Renal cortical epithelial cell (primary cell): ENCODE measurements at regions not wholly inside any gene's neighbourhood (a gene's known extent, or its start where the extent isn't known, plus 50 kb on each side); places are given as distances from the start of the nearest gene placed in this dataset.
A peak's percentile ranks its signal among the peaks of the same experiment; 100 is the strongest.

Source experiments
- DNase-seq: peaks from one replicate; pipeline ENCODE4 v3.0.0-alpha.2; 2011; ENCODE audit warnings: low read depth

GRCh38 chr5:126354858-126355731 lies 68.1 kb upstream of the GRAMD2B start:
- DNase-seq, result no peak

GRCh38 chr5:126355940-126356339 lies 67.3 kb upstream of the GRAMD2B start:
- peak; percentile 36 for DNase-seq

DNA sequence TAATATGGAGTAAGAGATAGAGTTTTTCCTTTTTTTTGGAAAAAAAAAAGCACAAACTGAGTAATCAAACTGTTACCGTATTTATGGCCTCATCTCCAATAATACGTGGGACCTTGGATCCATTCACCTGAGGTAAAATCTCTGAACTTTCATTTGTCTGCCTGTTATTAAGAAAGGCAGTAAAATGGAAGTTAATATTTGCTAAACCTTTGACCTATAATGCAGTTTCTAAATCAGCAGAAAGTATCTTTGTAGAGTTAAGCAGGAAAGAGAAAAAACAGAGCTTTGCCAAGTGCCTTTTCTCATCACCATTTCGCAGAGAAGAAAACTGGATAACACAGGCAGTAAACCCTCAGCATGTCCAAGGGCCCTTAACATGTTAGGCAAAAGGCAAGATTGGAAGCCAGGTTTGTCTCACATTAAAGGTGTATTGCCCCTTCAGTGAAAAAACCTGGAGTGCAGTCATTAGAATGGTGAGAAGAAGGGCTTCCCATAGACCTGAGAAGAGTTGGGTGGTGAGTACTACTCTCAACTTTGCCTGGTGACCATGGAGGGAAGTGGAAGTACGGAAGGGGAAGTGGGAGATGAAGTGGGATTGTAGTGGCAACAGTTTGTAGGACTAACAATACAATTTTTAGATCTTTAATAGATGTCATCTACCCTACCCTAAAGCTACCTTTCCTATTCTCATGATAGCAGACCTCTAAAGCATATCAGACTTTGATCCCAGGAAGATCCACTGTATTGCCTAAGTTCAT lies 65.4 kb upstream of the GRAMD2B start:
- no peak for DNase-seq

DNA sequence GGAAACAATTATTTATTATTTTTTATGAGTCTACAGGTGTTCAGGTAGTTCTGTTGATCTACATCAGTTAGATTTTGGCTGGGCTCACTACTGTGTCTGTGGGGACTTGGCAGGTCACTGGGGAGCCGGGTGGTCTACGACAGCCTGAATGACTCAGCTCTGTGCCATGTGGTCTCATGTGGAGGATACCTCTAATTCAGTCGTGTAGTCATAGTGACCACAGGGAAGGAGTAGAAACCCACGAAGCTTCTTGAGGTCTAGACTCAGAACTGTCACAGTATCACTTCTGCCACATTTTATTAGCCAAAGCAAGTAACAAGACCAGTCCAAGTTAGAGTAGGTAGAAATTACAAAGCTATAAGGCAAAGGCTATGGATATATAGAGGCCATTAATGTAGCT lies 64.7 kb upstream of the GRAMD2B start:
- DNase-seq, result peak; percentile 71

DNA sequence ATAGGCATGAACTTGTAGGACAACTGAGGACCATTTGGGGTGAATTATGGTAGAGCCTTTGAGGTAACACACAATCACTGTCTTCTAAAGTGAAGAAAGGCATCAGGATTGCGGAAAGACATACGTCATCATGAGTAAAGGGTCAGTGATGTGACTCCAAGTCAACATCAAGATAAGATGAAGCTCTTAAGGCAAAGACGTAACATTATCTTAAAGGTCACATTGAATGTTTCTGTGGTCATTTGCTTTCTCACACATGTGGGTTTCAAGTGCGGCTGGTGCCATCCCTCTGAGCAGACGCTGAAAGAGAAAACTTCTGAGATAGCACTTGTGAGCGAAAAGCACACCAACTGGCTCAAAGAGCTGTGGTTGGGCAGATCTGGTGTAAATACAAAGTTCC lies 63.3 kb upstream of the GRAMD2B start:
- DNase-seq, result no peak

- DNase-seq, result peak; percentile 86
These were observed 62.7 kb upstream of the GRAMD2B start for GRCh38 chr5:126360467-126360866.

DNA sequence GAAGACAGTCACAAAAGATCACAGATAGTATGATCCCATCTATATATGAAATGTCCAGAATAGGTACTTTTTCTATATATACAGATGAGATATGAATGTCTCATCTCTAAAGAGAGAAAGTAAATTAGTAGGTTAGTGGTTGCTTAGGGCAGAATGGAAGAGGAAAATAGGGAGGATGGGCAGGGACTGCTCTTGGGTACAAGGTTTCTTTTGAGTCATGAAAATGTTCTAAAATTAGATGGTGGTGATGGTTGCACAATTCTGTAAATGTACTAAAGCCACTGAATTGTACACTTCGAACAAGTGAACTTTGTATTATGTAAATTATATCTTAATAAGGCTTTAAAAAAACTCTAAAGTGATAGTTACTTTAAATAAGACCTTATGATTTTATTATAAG lies 59.6 kb upstream of the GRAMD2B start:
- DNase-seq, result peak; percentile 85

GRCh38 chr5:126364206-126364902 lies 58.9 kb upstream of the GRAMD2B start:
- DNase-seq, result no peak

DNA sequence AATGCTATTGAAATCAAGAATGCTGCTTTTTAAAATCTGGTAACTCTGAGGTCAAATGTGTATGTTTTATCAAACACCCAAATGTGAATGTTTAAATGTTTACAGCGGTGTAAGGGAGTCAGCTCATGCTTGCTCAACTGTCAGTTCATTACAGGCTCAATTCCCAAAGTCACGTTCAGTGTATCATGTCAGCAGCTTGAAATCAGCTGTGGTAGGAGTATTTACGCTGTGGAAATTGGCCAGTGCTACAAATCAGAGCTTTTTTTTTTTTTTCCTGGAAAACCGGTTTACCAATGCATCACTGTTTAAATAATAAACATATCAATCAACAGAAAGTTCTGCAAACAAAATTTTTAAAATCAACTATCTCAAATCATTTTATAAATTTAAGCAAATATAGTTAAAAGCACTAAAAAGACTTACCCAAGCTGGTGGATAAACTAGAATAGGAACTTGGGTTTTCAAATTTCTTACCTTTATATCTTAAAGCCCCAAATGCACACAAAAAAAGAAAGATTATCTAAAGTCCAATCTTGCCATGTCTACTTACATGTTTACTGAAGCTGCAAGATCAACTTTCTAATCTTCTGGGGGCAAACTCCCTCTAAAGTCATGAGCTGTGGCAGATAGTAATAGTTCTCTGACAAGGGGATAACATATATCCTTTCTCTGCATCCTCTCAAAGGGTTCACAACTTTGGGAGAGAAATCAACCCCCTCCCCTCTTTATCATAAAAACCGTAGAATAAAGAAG lies 57.6 kb upstream of the GRAMD2B start:
- no peak for DNase-seq

DNA sequence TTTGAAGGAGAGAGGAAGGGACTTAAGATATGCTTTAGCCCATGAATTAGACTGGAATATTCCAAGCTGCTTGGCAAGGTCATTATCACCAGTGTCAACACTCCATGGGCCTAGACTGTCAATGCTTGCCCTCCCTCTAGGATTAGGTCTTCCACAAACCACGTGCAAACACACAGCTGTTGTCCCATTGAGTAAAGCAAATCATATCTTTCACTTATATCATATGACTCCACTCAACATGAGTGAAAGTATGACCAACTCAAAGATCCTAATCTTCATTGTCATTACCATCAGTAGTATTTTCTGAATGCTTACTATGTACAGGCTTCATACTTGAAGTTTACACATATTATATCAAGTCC lies 57.0 kb upstream of the GRAMD2B start:
- DNase-seq, result no peak

GRCh38 chr5:126368239-126368812 lies 54.9 kb upstream of the GRAMD2B start:
- DNase-seq, result peak; percentile 77

DNA sequence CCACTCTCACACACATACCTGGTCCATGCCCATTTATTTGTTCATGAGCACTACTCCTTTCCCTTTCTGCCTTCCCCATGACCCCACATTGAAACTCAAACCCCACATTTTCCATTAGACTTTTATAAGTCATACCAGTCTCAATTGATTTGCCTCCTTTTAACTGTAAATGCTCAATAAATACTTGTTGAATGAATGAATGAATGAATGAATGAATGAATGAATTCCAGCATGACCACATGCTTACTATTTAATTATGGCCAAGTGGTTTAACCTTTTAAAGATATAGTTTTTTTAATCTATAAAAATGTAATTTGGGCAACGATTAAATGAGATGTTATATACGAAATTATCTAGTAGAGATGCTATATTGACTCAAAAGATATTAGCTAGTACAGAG lies 54.1 kb upstream of the GRAMD2B start:
- no peak for DNase-seq

GRCh38 chr5:126369995-126370731 lies 53.0 kb upstream of the GRAMD2B start:
- peak; percentile 88 for DNase-seq

DNA sequence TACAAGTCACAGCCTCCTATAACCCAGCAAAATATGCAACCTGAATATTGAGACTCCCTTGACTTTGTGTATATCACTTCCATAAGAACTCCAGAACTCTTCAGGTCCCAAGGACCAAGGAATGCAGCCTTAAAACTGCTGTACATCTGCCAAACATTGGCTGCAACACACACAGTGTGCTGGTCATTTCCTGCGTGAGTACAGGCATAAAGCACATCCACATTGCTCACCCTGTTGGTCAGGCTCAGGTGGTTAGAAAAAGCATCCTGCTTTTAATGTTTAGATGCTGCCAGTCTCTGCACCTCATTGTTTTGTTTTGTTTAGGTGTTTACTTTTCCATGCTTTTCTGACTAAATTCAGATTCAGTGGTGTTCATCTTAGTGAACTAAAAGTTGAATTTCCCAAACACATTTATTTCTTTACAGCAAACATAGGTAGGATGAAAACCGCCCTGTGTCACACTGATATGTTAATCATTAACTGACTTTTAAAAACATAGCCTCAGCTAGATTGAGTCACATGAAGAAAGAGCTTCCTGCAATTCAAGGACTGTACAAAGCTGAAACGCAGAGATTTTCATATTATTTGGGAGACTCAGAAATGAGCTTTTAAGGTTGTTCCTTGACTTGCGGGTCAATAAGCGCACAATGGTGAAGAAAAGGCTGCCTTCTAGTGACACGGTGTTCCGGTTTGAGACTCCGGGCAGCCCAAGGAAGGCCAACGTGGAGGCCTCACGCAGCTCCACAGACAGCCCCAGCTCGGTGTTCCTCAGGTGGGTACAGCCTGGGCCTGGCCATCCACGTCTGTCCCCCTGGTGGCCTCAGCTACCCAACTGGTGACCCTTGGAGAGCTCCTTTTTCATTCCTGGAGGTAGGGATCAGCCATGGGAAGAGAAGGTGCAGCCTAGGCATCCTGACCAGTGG lies 52.2 kb upstream of the GRAMD2B start:
- peak; percentile 93 for DNase-seq

GRCh38 chr5:126373375-126374108 lies 49.7 kb upstream of the GRAMD2B start:
- DNase-seq, result peak; percentile 78
